BLaER1 treated with 17β-estradiol and CSF1 and Interleukin-3, amounts not matched to agents 10 nM and 100 nM (cell line): ENCODE measurements at regions not wholly inside any gene's neighbourhood (a gene's known extent, or its start where the extent isn't known, plus 50 kb on each side); places are given as distances from the start of the nearest gene placed in this dataset.

Experiments
- H3K27ac ChIP-seq, 11 experiments: shearing (Covaris generic); formaldehyde crosslinking; 2 replicates each; pipeline ENCODE4 v1.8.1; 2022
- H3K27me3 ChIP-seq, 11 experiments: shearing (Covaris generic); formaldehyde crosslinking; 2 replicates each; pipeline ENCODE4 v1.8.1; 2022
- H3K36me3 ChIP-seq, 11 experiments: shearing (Covaris generic); formaldehyde crosslinking; 2 replicates each; pipeline ENCODE4 v1.8.1; 2022
- H3K4me1 ChIP-seq, 10 experiments: shearing (Covaris generic); formaldehyde crosslinking; 2 replicates each; pipeline ENCODE4 v1.8.1; 2022
- H3K4me2 ChIP-seq, 11 experiments: shearing (Covaris generic); formaldehyde crosslinking; 2 replicates each; pipeline ENCODE4 v1.8.1; 2022
- H3K4me3 ChIP-seq, 10 experiments: shearing (Covaris generic); formaldehyde crosslinking; 2 replicates each; pipeline ENCODE4 v1.8.1; 2022
- H3K9ac ChIP-seq, 11 experiments: shearing (Covaris generic); formaldehyde crosslinking; 2 replicates each; pipeline ENCODE4 v1.8.1; 2022
- H3K9me3 ChIP-seq, 11 experiments: shearing (Covaris generic); formaldehyde crosslinking; replicated peaks in 1 of 11; 2 replicates each; pipeline ENCODE4 v1.8.1; 2022
- H4K20me1 ChIP-seq, 11 experiments: shearing (Covaris generic); formaldehyde crosslinking; 2 replicates each; pipeline ENCODE4 v1.8.1; 2022
- Cebpa-rat ChIP-seq, 11 experiments: shearing (Covaris generic); IDR thresholded peaks; 2 replicates each; pipeline ENCODE4 v1.8.1; 2022

GRCh38 chr18:78396077-78396476 lies 583.5 kb upstream of the SALL3 start:
- no peaks in the 10 kb centered on the region for H3K9me3 ChIP-seq
- H3K4me1 ChIP-seq = no peaks in the 10 kb centered on the region
- H3K36me3 ChIP-seq = no peaks in the 10 kb centered on the region
- TF ChIP-seq Cebpa-rat (IDR thresholded peaks at IDR 0.05) = no peak
- H4K20me1 ChIP-seq = no peaks in the 10 kb centered on the region
- no peak overlapping the region for H3K4me2 ChIP-seq
- H3K27me3 ChIP-seq = no peaks in the 10 kb centered on the region
- no peak overlapping the region for H3K27ac ChIP-seq
- H3K4me3 ChIP-seq = no peak overlapping the region
- H3K9ac ChIP-seq = no peak overlapping the region

- no peak for TF ChIP-seq Cebpa-rat (IDR thresholded peaks at IDR 0.05)
- no peaks in the 10 kb centered on the region for H3K27me3 ChIP-seq
- H3K4me3 ChIP-seq = no peak overlapping the region
- no peaks in the 10 kb centered on the region for H3K36me3 ChIP-seq
- no peak overlapping the region for H3K9ac ChIP-seq
- H3K4me1 ChIP-seq = no peaks in the 10 kb centered on the region
- H3K4me2 ChIP-seq = no peak overlapping the region
- H3K27ac ChIP-seq = no peak overlapping the region
- no peaks in the 10 kb centered on the region for H4K20me1 ChIP-seq
- no peaks in the 10 kb centered on the region for H3K9me3 ChIP-seq
These were observed 582.9 kb upstream of the SALL3 start for GRCh38 chr18:78396756-78397155.

GRCh38 chr18:78399992-78400503 lies 579.6 kb upstream of the SALL3 start:
- no peak overlapping the region for H3K27ac ChIP-seq
- H3K4me3 ChIP-seq = no peak overlapping the region
- H3K27me3 ChIP-seq = no peaks in the 10 kb centered on the region
- H3K9me3 ChIP-seq = no peaks in the 10 kb centered on the region
- no peak overlapping the region for H3K9ac ChIP-seq
- no peak for TF ChIP-seq Cebpa-rat (IDR thresholded peaks at IDR 0.05)
- H3K4me1 ChIP-seq = no peaks in the 10 kb centered on the region
- H3K4me2 ChIP-seq = no peak overlapping the region
- H4K20me1 ChIP-seq = no peaks in the 10 kb centered on the region
- no peaks in the 10 kb centered on the region for H3K36me3 ChIP-seq

- H3K9ac ChIP-seq = no peak overlapping the region
- TF ChIP-seq Cebpa-rat (IDR thresholded peaks at IDR 0.05) = no peak
- H3K4me3 ChIP-seq = no peak overlapping the region
- H3K4me1 ChIP-seq = peaks cover 4 to 9% (median 7%) of the 10 kb centered on the region in 10 experiments; a peak in 17 of 20 replicates
- no peak overlapping the region for H3K27ac ChIP-seq
- H3K36me3 ChIP-seq = no peaks in the 10 kb centered on the region
- no peaks in the 10 kb centered on the region for H4K20me1 ChIP-seq
- no peaks in the 10 kb centered on the region for H3K9me3 ChIP-seq
- H3K27me3 ChIP-seq = peaks cover 0 to 9% (median 5%) of the 10 kb centered on the region in 11 experiments; a peak in 8 of 22 replicates
- H3K4me2 ChIP-seq = no peak overlapping the region
These were observed 577.2 kb upstream of the SALL3 start for GRCh38 chr18:78402440-78402839.

GRCh38 chr18:78402966-78403365 lies 576.7 kb upstream of the SALL3 start:
- no peak overlapping the region for H3K4me2 ChIP-seq
- H3K9ac ChIP-seq = no peak overlapping the region
- H3K4me3 ChIP-seq = no peak overlapping the region
- H3K27ac ChIP-seq = no peak overlapping the region
- peaks cover 7 to 11% (median 9%) of the 10 kb centered on the region in 10 experiments; a peak in 17 of 20 replicates for H3K4me1 ChIP-seq
- H4K20me1 ChIP-seq = no peaks in the 10 kb centered on the region
- no peaks in the 10 kb centered on the region for H3K36me3 ChIP-seq
- no peaks in the 10 kb centered on the region for H3K9me3 ChIP-seq
- no peak for TF ChIP-seq Cebpa-rat (IDR thresholded peaks at IDR 0.05)
- peaks cover 0 to 11% (median 5%) of the 10 kb centered on the region in 11 experiments; a peak in 8 of 22 replicates for H3K27me3 ChIP-seq

GRCh38 chr18:78403371-78403770 lies 576.2 kb upstream of the SALL3 start:
- Histone ChIP-seq H3K4me2 (no peak overlapping the region), H3K27ac (no peak overlapping the region), H3K36me3 (no peaks in the 10 kb centered on the region), H3K4me1 (peaks cover 7 to 11% (median 9%) of the 10 kb centered on the region in 10 experiments; a peak in 17 of 20 replicates), H3K9ac (no peak overlapping the region), H3K9me3 (no peaks in the 10 kb centered on the region), H3K4me3 (no peak overlapping the region), H3K27me3 (peaks cover 0 to 11% (median 5%) of the 10 kb centered on the region in 11 experiments; a peak in 8 of 22 replicates), H4K20me1 (no peaks in the 10 kb centered on the region)
- TF ChIP-seq Cebpa-rat (IDR thresholded peaks at IDR 0.05) = no peak

GRCh38 chr18:78405763-78406162 lies 573.9 kb upstream of the SALL3 start:
- no peaks in the 10 kb centered on the region for H3K36me3 ChIP-seq
- H3K4me3 ChIP-seq = no peak overlapping the region
- no peak overlapping the region for H3K9ac ChIP-seq
- H4K20me1 ChIP-seq = no peaks in the 10 kb centered on the region
- no peak for TF ChIP-seq Cebpa-rat (IDR thresholded peaks at IDR 0.05)
- H3K4me1 ChIP-seq = peaks cover 7 to 11% (median 9%) of the 10 kb centered on the region in 10 experiments; a peak in 17 of 20 replicates
- no peak overlapping the region for H3K27ac ChIP-seq
- H3K4me2 ChIP-seq = no peak overlapping the region
- no peaks in the 10 kb centered on the region for H3K9me3 ChIP-seq
- H3K27me3 ChIP-seq = peaks cover 0 to 11% (median 5%) of the 10 kb centered on the region in 11 experiments; a peak in 8 of 22 replicates

GRCh38 chr18:78406743-78407465 lies 572.7 kb upstream of the SALL3 start:
- Histone ChIP-seq H3K9ac (no peak overlapping the region), H3K9me3 (no peaks in the 10 kb centered on the region), H3K4me3 (no peak overlapping the region), H3K27me3 (peaks cover 0 to 11% (median 5%) of the 10 kb centered on the region in 11 experiments; a peak in 8 of 22 replicates), H3K4me2 (peak overlapping the region; percentile 18 to 54 (median 40)), H3K36me3 (no peaks in the 10 kb centered on the region), H3K27ac (no peak overlapping the region), H3K4me1 (peaks cover 7 to 11% (median 9%) of the 10 kb centered on the region in 10 experiments; a peak in 17 of 20 replicates), H4K20me1 (no peaks in the 10 kb centered on the region)
- no peak for TF ChIP-seq Cebpa-rat (IDR thresholded peaks at IDR 0.05)

- Histone ChIP-seq H3K27ac (no peak overlapping the region), H3K9me3 (no peaks in the 10 kb centered on the region), H3K27me3 (peaks cover 0 to 11% (median 5%) of the 10 kb centered on the region in 11 experiments; a peak in 8 of 22 replicates), H3K36me3 (no peaks in the 10 kb centered on the region), H4K20me1 (no peaks in the 10 kb centered on the region), H3K4me1 (peaks cover 7 to 11% (median 9%) of the 10 kb centered on the region in 10 experiments; a peak in 17 of 20 replicates), H3K4me3 (no peak overlapping the region), H3K4me2 (peak overlapping the region; percentile 18 to 54 (median 40); a peak in 21 of 22 replicates), H3K9ac (no peak overlapping the region)
- TF ChIP-seq Cebpa-rat (IDR thresholded peaks at IDR 0.05) = no peak
These were observed 572.2 kb upstream of the SALL3 start for GRCh38 chr18:78407466-78407844.
